CD4-positive, alpha-beta T cell treated with Interleukin-6 at 100 ng/mL for 8 hours (primary cell): ENCODE measurements at regions not wholly inside any gene's neighbourhood (a gene's known extent, or its start where the extent isn't known, plus 50 kb on each side); places are given as distances from the start of the nearest gene placed in this dataset.

Source experiments
- DNase-seq: peaks from one replicate; pipeline ENCODE4 v3.0.0-alpha.2; 2020; ENCODE audit warnings: mixed read lengths, low spot score

GRCh38 chr13:104181526-104182231 is 1115.5 kb upstream of the SLC10A2 start:
- DNase-seq: no peak

- no peak for DNase-seq
These were observed 1104.9 kb upstream of the SLC10A2 start for GRCh38 chr13:104170980-104171555.

GRCh38 chr13:104163866-104164630 is 1097.8 kb upstream of the SLC10A2 start:
- DNase-seq: no peak

- no peak for DNase-seq
These were observed 1094.3 kb upstream of the SLC10A2 start for GRCh38 chr13:104160536-104160935.

GRCh38 chr13:104143760-104144416 is 1077.7 kb upstream of the SLC10A2 start:
- DNase-seq: no peak

GRCh38 chr13:104140552-104140951 is 1074.3 kb upstream of the SLC10A2 start:
- no peak for DNase-seq

- DNase-seq: no peak
These were observed 1071.2 kb upstream of the SLC10A2 start for GRCh38 chr13:104137416-104137815.

- DNase-seq: no peak
These were observed 1066.6 kb upstream of the SLC10A2 start for GRCh38 chr13:104132849-104133248.

GRCh38 chr13:104114101-104114500 is 1047.9 kb upstream of the SLC10A2 start:
- DNase-seq: no peak

GRCh38 chr13:104111031-104111430 is 1044.8 kb upstream of the SLC10A2 start:
- no peak for DNase-seq

- no peak for DNase-seq
These were observed 1040.6 kb upstream of the SLC10A2 start for GRCh38 chr13:104106705-104107393.

GRCh38 chr13:104105418-104106355 is 1039.5 kb upstream of the SLC10A2 start:
- DNase-seq: no peak

- DNase-seq: no peak
These were observed 1033.5 kb upstream of the SLC10A2 start for GRCh38 chr13:104099750-104100149.

- DNase-seq: no peak
These were observed 1032.2 kb upstream of the SLC10A2 start for GRCh38 chr13:104098421-104098820.

- DNase-seq: no peak
These were observed 1020.5 kb upstream of the SLC10A2 start for GRCh38 chr13:104086759-104087158.

- DNase-seq: no peak
These were observed 1020.0 kb upstream of the SLC10A2 start for GRCh38 chr13:104086210-104086609.

- DNase-seq: no peak
These were observed 1019.4 kb upstream of the SLC10A2 start for GRCh38 chr13:104085611-104086010.

GRCh38 chr13:104074326-104074725 is 1008.1 kb upstream of the SLC10A2 start:
- DNase-seq: no peak

- DNase-seq: no peak
These were observed 1005.6 kb upstream of the SLC10A2 start for GRCh38 chr13:104071806-104072205.

GRCh38 chr13:104065328-104065727 is 999.1 kb upstream of the SLC10A2 start:
- no peak for DNase-seq

GRCh38 chr13:104057861-104058260 is 991.6 kb upstream of the SLC10A2 start:
- no peak for DNase-seq
